DOHH2 (cell line): ENCODE measurements at regions not wholly inside any gene's neighbourhood (a gene's known extent, or its start where the extent isn't known, plus 50 kb on each side); places are given as distances from the start of the nearest gene placed in this dataset.

Experiments used
- H3F3A ChIP-seq: fragments of 200-600 bp; sonication (generic), shearing (Covaris generic); 2 replicates; pipeline ENCODE4 v1.6.0; 2016; ENCODE audit warnings: antibody characterized with exemption, mild to moderate bottlenecking; ENCODE audit not compliant: control insufficient read depth, insufficient read depth
- H3K27ac ChIP-seq: fragments of 200-600 bp; sonication (generic); 2 replicates; pipeline ENCODE4 v1.5.1; 2014; ENCODE audit warnings: low read depth, mild to moderate bottlenecking, low read length, moderate library complexity
- H3K27me3 ChIP-seq: fragments of 200-600 bp; sonication (generic); 2 replicates; pipeline ENCODE4 v1.6.1; 2014; ENCODE audit warnings: mild to moderate bottlenecking, low read length, mixed read lengths; ENCODE audit not compliant: control insufficient read depth
- H3K36me3 ChIP-seq: fragments of 200-600 bp; sonication (generic); 2 replicates; pipeline ENCODE4 v1.6.1; 2014; ENCODE audit warnings: mild to moderate bottlenecking, low read length, moderate library complexity, mixed read lengths; ENCODE audit not compliant: control insufficient read depth
- H3K4me1 ChIP-seq: fragments of 200-600 bp; sonication (generic); 2 replicates; pipeline ENCODE4 v1.6.1; 2014; ENCODE audit warnings: mild to moderate bottlenecking, low read length, mixed read lengths; ENCODE audit not compliant: control insufficient read depth
- H3K4me2 ChIP-seq: fragments of 200-600 bp; sonication (generic); 2 replicates; pipeline ENCODE4 v1.6.0; 2014; ENCODE audit warnings: mild to moderate bottlenecking, low read length, moderate library complexity
- H3K4me3 ChIP-seq: fragments of 200-600 bp; sonication (generic); 2 replicates; pipeline ENCODE4 v1.5.1; 2014; ENCODE audit warnings: mild to moderate bottlenecking, low read length, mixed read lengths
- H3K79me2 ChIP-seq: fragments of 200-600 bp; sonication (generic); 2 replicates; pipeline ENCODE4 v1.6.1; 2014; ENCODE audit warnings: mild to moderate bottlenecking, low read length, mixed read lengths; ENCODE audit not compliant: control insufficient read depth
- H3K9me2 ChIP-seq: fragments of 200-600 bp; sonication (generic); replicated peaks from 2 replicates; pipeline ENCODE4 v1.6.1; 2014; ENCODE audit warnings: mild to moderate bottlenecking, low read length, mixed read lengths; ENCODE audit not compliant: control insufficient read depth
- H3K9me3 ChIP-seq: fragments of 200-600 bp; sonication (generic); 2 replicates; pipeline ENCODE4 v1.6.1; 2014; ENCODE audit warnings: antibody characterized with exemption, low read length, mixed read lengths; ENCODE audit not compliant: control insufficient read depth, insufficient read depth
- H4K20me1 ChIP-seq: fragments of 200-600 bp; sonication (generic); 2 replicates; pipeline ENCODE4 v1.6.0; 2014; ENCODE audit warnings: low read depth, mild to moderate bottlenecking, antibody characterized with exemption, low read length, moderate library complexity; ENCODE audit not compliant: control insufficient read depth, insufficient read depth
- CTCF ChIP-seq: fragments of 200-600 bp; sonication (generic); IDR thresholded peaks from one replicate; pipeline ENCODE4 v1.5.1; 2014; ENCODE audit warnings: antibody characterized with exemption, mild to moderate bottlenecking, low read depth, low read length; ENCODE audit not compliant: poor library complexity, severe bottlenecking
- EZH2phosphoT487 ChIP-seq: fragments of 200-600 bp; sonication (generic); IDR thresholded peaks from 2 replicates; pipeline ENCODE4 v1.6.1; 2017; ENCODE audit warnings: borderline replicate concordance, mild to moderate bottlenecking, antibody characterized with exemption, low read length, moderate library complexity, mixed read lengths

GRCh38 chr12:72135021-72135301, 137.2 kb upstream of the TRHDE start:
- Histone ChIP-seq H3K9me2 (no peaks in the 10 kb centered on the region), H3K36me3 (no peaks in the 10 kb centered on the region), H4K20me1 (no peaks in the 10 kb centered on the region), H3K4me1 (no peaks in the 10 kb centered on the region), H3K4me2 (no peak overlapping the region), H3K27me3 (no peaks in the 10 kb centered on the region), H3F3A (no peaks in the 10 kb centered on the region), H3K4me3 (no peak overlapping the region), H3K79me2 (no peaks in the 10 kb centered on the region), H3K9me3 (no peaks in the 10 kb centered on the region), H3K27ac (no peak overlapping the region)
- no peak for TF ChIP-seq EZH2phosphoT487
- TF ChIP-seq CTCF = no peak

GRCh38 chr12:72136792-72137191, 135.4 kb upstream of the TRHDE start:
- Histone ChIP-seq H3K4me1 (no peaks in the 10 kb centered on the region), H3K4me2 (no peak overlapping the region)
- TF ChIP-seq CTCF = no peak
- no peak for TF ChIP-seq EZH2phosphoT487

GRCh38 chr12:72139411-72139810, 132.8 kb upstream of the TRHDE start:
- H4K20me1 ChIP-seq = no peaks in the 10 kb centered on the region

More at GRCh38 chr12:72136792-72137191, 135.4 kb upstream of the TRHDE start:
- Histone ChIP-seq H3K27ac (no peak overlapping the region), H3K4me3 (no peak overlapping the region), H3K9me3 (no peaks in the 10 kb centered on the region), H3K27me3 (no peaks in the 10 kb centered on the region), H4K20me1 (no peaks in the 10 kb centered on the region), H3K9me2 (no peaks in the 10 kb centered on the region), H3F3A (no peaks in the 10 kb centered on the region), H3K79me2 (no peaks in the 10 kb centered on the region), H3K36me3 (no peaks in the 10 kb centered on the region)

More at GRCh38 chr12:72139411-72139810, 132.8 kb upstream of the TRHDE start:
- Histone ChIP-seq H3K9me3 (no peaks in the 10 kb centered on the region), H3K36me3 (no peaks in the 10 kb centered on the region), H3K9me2 (no peaks in the 10 kb centered on the region), H3F3A (no peaks in the 10 kb centered on the region), H3K27me3 (no peaks in the 10 kb centered on the region), H3K79me2 (no peaks in the 10 kb centered on the region), H3K27ac (no peak overlapping the region), H3K4me1 (no peaks in the 10 kb centered on the region), H3K4me3 (no peak overlapping the region), H3K4me2 (no peak overlapping the region)
- TF ChIP-seq EZH2phosphoT487 (no peak), CTCF (no peak)
